ENCODE measurements at regions not wholly inside any gene's neighbourhood (a gene's known extent, or its start where the extent isn't known, plus 50 kb on each side); places are given as distances from the start of the nearest gene placed in this dataset.
A peak's percentile ranks its signal among the peaks of the same experiment; 100 is the strongest.

DNA sequence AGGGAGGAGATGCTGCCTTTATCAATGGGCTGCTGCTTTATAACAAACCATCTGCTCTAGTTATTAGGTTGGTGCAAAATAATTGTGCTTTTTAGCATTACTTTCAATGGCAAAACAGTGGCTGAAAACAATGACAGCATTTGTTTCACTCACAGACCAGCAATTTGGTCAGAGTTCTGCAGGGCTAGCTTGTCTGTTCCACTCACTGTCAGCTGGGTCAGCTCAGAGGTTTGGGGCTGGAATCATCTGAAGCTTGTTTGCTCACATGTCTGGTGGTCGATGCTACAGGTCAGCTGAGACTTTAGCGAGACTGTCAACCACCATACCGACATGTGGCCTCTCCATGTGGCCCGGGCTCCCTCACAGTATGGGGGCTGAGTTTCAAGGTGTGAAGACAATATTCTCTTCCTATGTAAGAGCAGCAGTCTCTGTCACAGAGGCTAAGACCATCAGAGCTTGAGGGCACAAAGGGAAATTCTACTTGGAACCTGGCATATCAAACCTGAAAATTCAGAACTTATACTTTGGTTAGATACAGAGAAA lies 81.3 kb upstream of the LIMCH1 start:
- no peak for DNase-seq (ENCODE audit: low spot score)

DNA sequence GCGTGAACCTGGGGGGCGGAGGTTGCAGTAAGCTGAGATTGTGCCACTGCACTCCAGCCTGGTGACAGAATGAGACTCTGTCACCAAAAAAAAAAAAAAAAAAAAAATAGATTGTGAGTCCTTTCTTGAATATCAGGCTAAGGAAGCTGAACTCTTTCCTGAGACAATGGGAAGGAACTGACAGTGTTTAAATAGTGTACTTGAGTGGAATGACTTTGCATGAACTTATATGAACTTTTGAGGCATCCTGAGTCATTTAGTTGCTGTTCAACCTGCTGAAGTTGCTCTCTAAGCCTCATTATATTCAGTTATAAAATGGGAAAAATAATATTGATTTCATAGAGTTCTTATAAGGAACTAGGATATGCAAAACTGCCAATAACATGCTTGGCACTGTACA lies 79.3 kb upstream of the LIMCH1 start:
- no peak for DNase-seq (ENCODE audit: low spot score)

DNA sequence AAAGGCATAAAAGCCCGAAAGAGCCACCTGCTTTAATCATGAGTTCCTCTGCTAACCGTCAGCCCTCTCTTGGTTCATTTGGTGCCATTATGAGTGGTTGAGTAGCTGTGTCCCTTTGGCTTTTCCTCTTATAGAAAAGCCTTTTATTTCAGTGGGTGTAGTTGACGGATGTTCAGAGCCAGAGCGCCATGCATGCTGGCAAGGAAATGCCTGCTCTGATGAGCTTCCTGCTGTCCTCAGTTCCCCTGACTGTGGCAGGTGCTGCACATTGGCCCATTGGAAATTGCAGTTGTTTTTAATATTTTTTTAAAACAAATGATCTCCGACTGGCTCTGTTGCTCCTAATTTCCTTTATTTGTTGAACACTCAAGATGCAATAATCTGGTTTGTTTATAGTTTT lies 77.3 kb upstream of the LIMCH1 start:
- DNase-seq (ENCODE audit: low spot score), result no peak

DNA sequence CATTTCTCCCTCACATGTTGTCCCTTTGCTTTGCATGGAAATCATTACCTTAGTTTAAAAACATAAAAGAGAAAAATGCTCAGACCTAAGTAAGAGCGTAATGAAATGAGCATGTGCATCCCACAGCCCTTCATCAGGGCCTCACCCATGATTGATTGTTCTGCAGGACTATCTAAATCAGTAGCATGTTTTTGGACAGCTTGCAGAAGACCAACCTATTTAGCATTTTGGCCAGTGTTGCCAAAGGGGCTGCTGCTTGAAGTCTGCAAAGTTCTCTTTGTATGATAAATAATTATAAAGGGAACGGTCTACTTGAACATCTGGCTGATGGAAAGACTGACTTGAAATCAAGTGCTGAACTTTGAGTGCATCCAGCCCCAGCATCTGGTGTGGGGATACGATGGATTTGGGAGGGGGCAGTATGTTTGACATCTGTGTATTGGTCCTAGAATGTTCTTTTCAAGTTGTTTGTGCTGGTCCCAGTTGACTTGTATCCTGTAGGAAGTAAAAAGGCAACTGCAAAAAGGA lies 76.1 kb upstream of the LIMCH1 start:
- no peak for DNase-seq (ENCODE audit: low spot score)

- DNase-seq (ENCODE audit: low spot score), result no peak
These were observed 72.7 kb upstream of the LIMCH1 start for GRCh38 chr4:41465146-41465761.

- DNase-seq (ENCODE audit: low spot score), result no peak
These were observed 71.7 kb upstream of the LIMCH1 start for GRCh38 chr4:41466249-41466648.

DNA sequence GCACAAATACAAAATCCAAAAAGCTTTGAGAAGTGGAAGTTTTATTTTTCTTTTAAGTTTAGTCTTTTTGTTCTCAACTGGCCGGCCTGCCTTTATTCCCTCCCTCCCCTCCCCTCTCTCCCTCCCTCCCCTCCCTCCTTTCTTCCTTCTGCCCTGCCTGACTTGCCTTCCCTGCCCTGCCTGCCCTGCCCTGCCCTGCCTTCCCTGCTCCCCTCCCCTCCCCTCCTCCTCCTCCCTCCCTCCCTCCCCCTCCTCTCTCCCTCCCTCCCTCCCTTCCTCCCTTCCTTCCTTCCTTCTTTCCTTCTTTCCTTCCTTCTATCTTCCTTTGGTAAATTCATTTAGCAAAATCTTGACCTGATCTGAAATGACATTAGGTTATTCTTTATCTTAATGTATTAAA lies 69.8 kb upstream of the LIMCH1 start:
- DNase-seq (ENCODE audit: low spot score), result no peak

DNA sequence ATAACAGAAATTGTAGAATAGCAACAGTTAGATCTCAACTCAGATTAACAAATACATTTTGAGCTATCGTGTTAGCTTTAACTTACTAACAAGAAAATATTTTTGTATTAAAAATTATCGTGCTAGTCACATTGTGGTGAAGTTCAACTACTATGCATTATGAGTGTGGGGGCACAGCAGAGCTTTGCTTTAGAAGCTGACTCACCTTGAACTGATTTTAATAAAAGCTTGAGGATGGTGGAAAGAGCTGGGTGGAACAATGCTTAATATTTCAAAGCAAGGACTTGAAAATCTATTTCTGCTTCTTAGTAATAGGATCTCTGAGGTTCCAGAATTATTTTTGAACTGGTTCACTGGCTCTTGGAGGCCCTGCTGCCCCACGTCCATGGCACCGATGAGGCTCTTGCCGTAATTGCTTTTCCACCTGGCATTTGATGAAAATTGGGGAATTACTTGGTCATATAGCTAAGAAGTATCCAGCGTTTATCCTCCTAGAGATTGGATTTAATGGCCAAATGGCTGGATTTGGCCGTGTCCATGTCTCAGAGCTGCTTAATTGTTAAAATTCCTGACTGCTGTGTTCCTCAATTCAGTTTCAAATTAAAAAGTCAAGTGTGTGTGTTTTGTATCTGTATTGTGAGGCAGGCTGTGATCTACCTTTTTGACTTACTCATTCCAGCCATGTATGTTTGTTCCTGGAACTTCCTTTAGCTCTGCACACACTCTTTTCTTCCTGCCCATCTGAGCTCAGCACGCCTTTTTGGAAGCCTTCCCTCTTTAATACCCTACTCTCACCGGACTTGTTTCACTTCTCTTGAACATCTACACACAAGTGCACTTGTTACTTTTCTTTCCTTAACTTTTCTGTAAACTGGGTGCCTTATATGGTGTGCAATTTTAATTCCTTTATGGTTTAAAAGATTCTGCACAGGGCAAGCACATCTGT lies 66.6 kb upstream of the LIMCH1 start:
- DNase-seq (ENCODE audit: low spot score), result no peak

GRCh38 chr4:41472081-41472480 lies 65.9 kb upstream of the LIMCH1 start:
- DNase-seq (ENCODE audit: low spot score), result no peak

DNA sequence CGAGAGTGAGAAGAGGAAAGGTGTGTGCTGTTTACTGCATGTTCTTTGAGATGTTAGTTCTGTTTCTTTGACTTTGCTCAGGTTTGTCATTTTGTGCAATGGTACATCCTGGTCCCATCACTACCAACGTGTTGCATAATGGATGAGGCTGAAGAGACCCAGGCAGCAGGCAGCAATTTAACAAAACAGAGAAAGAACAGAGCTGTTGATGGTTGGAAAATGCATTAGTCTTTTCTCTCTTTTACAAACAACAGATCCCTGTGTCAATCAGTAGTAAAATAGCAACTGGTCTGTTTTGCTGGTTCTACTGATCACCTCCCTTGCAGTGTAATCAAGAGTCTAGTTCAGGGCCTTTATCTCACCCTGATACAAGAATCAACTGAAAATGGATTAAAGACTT lies 64.8 kb upstream of the LIMCH1 start:
- no peak for DNase-seq (ENCODE audit: low spot score)

GRCh38 chr4:41475402-41475801 lies 62.6 kb upstream of the LIMCH1 start:
- peak; percentile 37 for DNase-seq (ENCODE audit: low spot score)

DNA sequence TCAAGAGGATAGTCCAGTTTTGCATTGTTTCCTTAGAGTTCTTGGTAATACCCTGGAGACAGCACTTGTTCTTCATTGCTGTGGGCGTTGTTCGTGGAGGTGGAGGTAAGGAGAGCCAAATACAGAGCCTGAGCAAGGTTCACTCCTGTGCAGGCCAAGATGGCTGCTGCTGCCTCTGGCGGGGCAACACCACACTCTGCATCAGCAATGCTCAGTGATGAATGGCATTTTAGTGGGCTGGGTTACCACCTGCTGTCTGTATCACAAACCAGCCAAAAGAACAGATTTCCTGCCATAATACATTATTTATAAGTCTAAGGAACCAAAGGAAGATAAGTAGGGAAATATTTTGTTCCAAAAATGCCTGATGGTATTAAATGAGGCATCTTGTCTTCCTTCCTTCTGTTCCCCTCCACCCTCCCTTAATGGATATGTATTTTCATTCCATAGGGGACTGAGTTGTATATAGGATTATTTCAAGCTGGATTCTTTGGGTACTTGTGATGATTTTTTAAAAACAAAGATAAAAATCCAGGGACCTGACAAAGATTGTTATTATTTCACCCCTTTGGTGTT lies 61.6 kb upstream of the LIMCH1 start:
- DNase-seq (ENCODE audit: low spot score), result peak; percentile 2

GRCh38 chr4:41477181-41477905 lies 60.6 kb upstream of the LIMCH1 start:
- no peak for DNase-seq (ENCODE audit: low spot score)

DNA sequence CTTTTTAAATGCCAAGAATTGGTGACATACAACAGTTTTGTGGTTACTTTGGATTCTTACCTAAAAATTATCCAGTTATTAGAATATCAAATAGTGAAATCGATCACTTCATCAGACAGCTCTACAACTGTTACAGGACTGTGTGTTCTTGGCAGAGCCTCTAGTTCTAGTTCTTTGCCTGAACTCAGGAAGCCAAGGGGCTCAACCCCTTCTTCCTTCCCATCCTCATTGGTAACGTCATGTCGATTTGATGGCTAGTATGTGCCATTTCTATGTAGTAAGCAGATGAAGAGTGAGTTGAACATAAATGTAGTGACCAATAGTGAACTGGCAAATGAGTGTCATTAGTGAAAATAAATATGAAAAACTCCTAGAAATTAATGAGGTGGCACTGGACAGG lies 59.4 kb upstream of the LIMCH1 start:
- no peak for DNase-seq (ENCODE audit: low spot score)

DNA sequence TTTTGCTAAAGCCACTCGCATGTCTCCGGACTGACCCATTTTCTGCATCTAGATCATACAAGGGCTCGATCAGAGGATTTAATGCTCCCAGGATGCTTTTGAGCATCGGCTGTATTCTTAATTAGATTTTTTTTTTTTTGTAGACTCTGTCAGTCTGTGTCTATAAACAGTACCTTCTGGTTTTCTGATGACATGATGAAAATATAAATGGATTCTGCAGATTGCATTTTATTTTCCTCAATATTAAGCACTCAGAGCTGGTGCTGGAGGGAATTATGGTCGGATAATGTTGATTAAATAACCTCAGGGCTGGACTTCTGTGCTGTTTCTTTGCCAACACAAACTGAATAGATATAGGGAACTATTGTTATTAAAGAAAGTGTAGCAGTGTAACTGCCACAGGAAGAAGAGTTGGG lies 57.1 kb upstream of the LIMCH1 start:
- no peak for DNase-seq (ENCODE audit: low spot score)

DNA sequence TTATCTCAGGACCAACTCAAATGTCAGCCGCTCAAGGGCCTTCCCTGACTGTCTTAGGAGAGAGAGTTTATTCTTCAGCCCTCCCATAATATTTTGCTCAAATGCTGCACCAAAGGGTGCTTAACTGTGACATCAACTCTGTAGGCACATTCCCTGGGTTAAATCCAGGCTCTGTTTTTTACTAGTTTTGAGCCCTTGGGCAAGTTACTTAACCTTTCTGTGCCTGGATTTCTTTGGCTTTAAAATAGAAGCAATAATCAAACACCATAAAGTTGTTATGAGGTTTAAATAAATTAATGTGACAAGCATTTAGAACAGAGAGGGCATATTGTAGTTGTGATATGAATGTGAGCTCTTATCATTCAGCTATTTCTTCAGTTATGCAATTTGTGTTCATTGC lies 54.2 kb upstream of the LIMCH1 start:
- no peak for DNase-seq (ENCODE audit: low spot score)

DNA sequence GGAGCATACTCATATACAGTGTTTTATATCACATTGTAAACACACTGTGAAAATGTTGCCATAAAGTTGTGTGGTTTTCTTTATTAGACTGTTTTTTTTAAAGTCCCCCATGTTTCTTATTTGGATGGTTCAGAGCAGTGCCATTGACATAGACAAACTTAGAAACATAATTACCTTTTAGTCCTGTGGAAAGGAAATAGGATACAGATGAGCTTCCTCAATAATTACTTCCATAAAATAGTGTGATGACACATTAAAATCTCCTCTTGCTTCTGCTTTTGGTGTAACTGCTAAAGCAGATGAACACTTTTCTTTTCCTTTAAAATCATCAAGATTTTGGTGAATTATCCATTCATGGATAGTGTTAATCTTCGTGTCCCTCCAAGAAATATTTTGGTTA lies 52.9 kb upstream of the LIMCH1 start:
- DNase-seq (ENCODE audit: low spot score), result no peak

DNA sequence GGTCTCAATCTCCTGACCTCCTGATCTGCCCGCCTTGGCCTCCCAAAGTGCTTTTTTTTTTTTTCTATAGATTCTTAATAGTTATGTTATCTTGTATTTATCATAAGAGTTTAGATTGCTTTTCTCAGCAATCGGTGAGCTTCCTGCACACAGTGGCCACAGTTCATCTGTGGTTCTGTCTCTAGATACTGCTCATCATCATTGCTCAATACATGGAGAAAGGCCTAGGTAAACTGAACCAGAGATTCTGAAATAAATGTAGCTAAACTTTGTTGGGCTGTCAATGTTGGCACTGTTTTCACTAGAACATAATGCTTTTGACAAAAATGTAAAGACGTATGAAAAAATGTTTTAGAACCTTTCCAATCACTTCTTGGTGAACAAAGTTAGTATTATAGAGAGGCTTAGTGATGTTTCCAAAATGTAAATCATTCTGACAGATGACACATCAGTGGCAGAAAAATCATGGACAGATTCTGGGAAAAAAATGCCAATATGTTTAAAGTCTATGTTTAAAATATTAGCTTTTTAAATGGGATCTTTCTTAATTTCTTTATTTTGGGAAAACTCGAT lies 50.0 kb upstream of the LIMCH1 start:
- no peak for DNase-seq (ENCODE audit: low spot score)
